ENCODE measurements at regions not wholly inside any gene's neighbourhood (a gene's known extent, or its start where the extent isn't known, plus 50 kb on each side); places are given as distances from the start of the nearest gene placed in this dataset.

DNA sequence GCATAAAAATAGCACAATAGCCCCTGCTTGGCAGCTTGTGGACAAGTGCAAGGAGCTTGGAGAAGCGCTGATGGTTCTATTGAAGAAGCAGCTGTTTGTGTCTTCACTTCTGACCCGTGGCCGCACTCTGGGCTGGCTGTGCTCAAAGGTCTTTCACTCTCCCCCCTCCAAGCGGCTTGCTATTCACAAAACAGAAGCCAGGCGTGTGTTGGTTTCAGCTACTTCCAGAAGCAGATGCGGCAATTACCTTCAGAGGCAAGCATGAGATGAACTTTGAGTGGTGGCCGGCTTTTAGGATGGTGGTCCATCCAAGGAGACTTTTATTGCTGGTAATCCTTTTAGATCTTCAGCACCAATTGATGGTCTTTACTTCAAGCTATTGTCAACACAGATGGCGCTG, 188.5 kb upstream of the ARGLU1 start:
- no peak overlapping the region for H3K4me3 Mint-ChIP-seq (ENCODE audit: unreplicated experiment)
- intact Hi-C loops (cut with micrococcal nuclease): no loop called here
- H3K9me3 Mint-ChIP-seq (ENCODE audit: unreplicated experiment): no peaks in the 10 kb centered on the region
- H3K36me3 Mint-ChIP-seq (ENCODE audit: insufficient read depth, unreplicated experiment): no peaks in the 10 kb centered on the region
- POLR2A ChIA-PET: interaction anchor here (0.7 kb wide), 1 partner anchor 521 kb away, joined by 3 read pairs; no protein-coding TSS in a partner anchor
- DNase-seq (ENCODE audit: unreplicated experiment): no peak
- TF ChIP-seq, protein P1, sequence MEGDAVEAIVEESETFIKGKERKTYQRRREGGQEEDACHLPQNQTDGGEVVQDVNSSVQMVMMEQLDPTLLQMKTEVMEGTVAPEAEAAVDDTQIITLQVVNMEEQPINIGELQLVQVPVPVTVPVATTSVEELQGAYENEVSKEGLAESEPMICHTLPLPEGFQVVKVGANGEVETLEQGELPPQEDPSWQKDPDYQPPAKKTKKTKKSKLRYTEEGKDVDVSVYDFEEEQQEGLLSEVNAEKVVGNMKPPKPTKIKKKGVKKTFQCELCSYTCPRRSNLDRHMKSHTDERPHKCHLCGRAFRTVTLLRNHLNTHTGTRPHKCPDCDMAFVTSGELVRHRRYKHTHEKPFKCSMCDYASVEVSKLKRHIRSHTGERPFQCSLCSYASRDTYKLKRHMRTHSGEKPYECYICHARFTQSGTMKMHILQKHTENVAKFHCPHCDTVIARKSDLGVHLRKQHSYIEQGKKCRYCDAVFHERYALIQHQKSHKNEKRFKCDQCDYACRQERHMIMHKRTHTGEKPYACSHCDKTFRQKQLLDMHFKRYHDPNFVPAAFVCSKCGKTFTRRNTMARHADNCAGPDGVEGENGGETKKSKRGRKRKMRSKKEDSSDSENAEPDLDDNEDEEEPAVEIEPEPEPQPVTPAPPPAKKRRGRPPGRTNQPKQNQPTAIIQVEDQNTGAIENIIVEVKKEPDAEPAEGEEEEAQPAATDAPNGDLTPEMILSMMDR (IDR thresholded peaks at IDR 0.05; ENCODE audit: unreplicated experiment): no peak
- peaks cover 32% of the 10 kb centered on the region for H3K27me3 Mint-ChIP-seq (ENCODE audit: insufficient read depth, unreplicated experiment)
- CTCF ChIA-PET: interaction anchor here (0.5 kb wide), 1 partner anchor 1308 kb away, joined by 3 read pairs; no protein-coding TSS in a partner anchor
- BruUV-seq (replicated peaks): no TSS peak
- peaks cover 6% of the 10 kb centered on the region for H3K4me1 Mint-ChIP-seq (ENCODE audit: insufficient read depth, unreplicated experiment)
- H3K27ac Mint-ChIP-seq (ENCODE audit: low read depth, unreplicated experiment): no peak overlapping the region

DNA sequence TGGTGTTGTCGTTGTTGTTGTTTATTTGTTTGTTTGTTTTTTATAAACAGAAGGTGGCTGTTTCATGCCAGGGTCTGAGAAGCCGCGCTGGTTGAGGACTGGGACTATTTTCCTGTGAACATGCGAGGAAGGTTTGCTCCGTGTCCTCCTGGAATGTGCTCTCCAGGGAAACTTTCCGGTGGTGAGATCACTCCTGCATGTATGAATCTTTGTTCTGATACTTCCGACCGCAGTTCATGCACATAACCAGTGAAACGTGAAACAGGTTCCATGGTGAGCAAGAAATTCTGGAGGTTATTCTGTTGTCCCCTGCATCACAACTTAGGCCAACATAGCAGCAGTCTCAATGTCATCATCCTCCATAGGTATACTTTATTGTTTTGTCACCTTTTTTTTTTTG, 187.6 kb upstream of the ARGLU1 start:
- TF ChIP-seq, protein P1 (IDR thresholded peaks at IDR 0.05; ENCODE audit: unreplicated experiment): no peak
- Mint-ChIP-seq H3K27me3 (ENCODE audit: insufficient read depth, unreplicated experiment) (peaks cover 32% of the 10 kb centered on the region), H3K27ac (ENCODE audit: low read depth, unreplicated experiment) (no peak overlapping the region), H3K4me1 (ENCODE audit: insufficient read depth, unreplicated experiment) (peaks cover 6% of the 10 kb centered on the region), H3K4me3 (ENCODE audit: unreplicated experiment) (no peak overlapping the region), H3K9me3 (ENCODE audit: unreplicated experiment) (no peaks in the 10 kb centered on the region), H3K36me3 (ENCODE audit: insufficient read depth, unreplicated experiment) (no peaks in the 10 kb centered on the region)
- POLR2A ChIA-PET: no interaction called here
- no peak for DNase-seq (ENCODE audit: unreplicated experiment)
- intact Hi-C loops (cut with micrococcal nuclease): no loop called here
- BruUV-seq (replicated peaks): no TSS peak
- CTCF ChIA-PET: interaction anchor here (0.7 kb wide), 1 partner anchor 7 kb away, joined by 3 read pairs; no protein-coding TSS in a partner anchor

DNA sequence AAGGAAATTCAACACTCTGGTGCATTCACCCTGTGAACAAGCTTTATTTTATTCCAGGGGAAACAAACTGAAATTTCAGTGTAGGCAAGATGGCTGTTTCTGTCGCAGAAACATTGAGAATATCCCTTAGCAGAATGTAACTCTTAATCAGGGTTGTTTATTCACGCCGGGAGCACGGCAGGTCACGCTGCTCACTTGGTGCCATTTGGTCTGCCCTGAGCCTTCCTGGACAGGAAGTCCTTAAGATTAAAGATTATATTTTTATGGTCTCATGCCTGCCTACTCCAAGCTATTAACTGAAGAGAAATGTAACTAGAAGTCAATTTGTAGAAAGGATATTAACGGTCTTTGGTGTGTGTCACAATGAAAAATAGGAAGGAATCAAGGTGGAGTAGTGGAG, 185.3 kb upstream of the ARGLU1 start:
- no peak for DNase-seq (ENCODE audit: unreplicated experiment)
- H3K27me3 Mint-ChIP-seq (ENCODE audit: insufficient read depth, unreplicated experiment): peaks cover 29% of the 10 kb centered on the region
- no peak overlapping the region for H3K4me3 Mint-ChIP-seq (ENCODE audit: unreplicated experiment)
- ChIA-PET CTCF (no interaction called here), POLR2A (no interaction called here)
- peaks cover 6% of the 10 kb centered on the region for H3K4me1 Mint-ChIP-seq (ENCODE audit: insufficient read depth, unreplicated experiment)
- no TSS peak for BruUV-seq (replicated peaks)
- TF ChIP-seq, protein P1 (IDR thresholded peaks at IDR 0.05; ENCODE audit: unreplicated experiment): no peak
- H3K9me3 Mint-ChIP-seq (ENCODE audit: unreplicated experiment): no peaks in the 10 kb centered on the region
- intact Hi-C loops (cut with micrococcal nuclease): no loop called here
- no peaks in the 10 kb centered on the region for H3K36me3 Mint-ChIP-seq (ENCODE audit: insufficient read depth, unreplicated experiment)
- no peak overlapping the region for H3K27ac Mint-ChIP-seq (ENCODE audit: low read depth, unreplicated experiment)

DNA sequence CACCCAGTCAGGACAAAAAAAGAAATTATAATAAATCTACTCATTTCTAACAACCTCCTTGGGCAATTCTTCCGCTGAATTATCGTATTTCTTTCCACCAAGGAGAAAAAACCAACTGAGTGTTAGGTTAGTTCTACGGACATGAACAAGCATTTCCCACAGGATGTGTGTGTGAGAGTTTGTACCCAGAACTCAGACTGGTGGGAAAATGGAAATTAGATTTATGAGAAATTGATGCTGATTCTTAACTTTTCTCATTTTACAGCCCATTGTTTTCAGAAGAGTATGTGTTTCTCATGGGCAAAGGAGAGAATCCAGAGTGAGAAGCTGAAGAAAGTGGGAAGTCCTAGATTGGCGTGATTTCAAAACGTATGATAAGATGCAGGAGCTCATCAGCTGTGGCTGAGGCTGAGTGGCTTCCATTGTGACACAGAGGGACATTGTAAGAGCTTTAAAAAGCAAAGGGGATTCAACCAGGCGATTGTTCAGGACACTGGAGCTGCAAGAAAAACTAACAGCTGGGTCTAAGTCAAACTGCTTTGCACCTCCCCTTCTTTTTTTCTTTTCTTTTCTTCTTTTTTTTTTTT, 184.7 kb upstream of the ARGLU1 start:
- CTCF ChIA-PET: interaction anchor here (0.6 kb wide), 1 partner anchor 415 kb away, joined by 4 read pairs; no protein-coding TSS in a partner anchor
- H3K9me3 Mint-ChIP-seq (ENCODE audit: unreplicated experiment): no peaks in the 10 kb centered on the region
- H3K4me1 Mint-ChIP-seq (ENCODE audit: insufficient read depth, unreplicated experiment): peaks cover 6% of the 10 kb centered on the region
- H3K27ac Mint-ChIP-seq (ENCODE audit: low read depth, unreplicated experiment): no peak overlapping the region
- intact Hi-C loops (cut with micrococcal nuclease): no loop called here
- peaks cover 23% of the 10 kb centered on the region for H3K27me3 Mint-ChIP-seq (ENCODE audit: insufficient read depth, unreplicated experiment)
- no peaks in the 10 kb centered on the region for H3K36me3 Mint-ChIP-seq (ENCODE audit: insufficient read depth, unreplicated experiment)
- TF ChIP-seq, protein P1 (IDR thresholded peaks at IDR 0.05; ENCODE audit: unreplicated experiment): no peak
- no TSS peak for BruUV-seq (replicated peaks)
- no peak overlapping the region for H3K4me3 Mint-ChIP-seq (ENCODE audit: unreplicated experiment)
- POLR2A ChIA-PET: no interaction called here
- no peak for DNase-seq (ENCODE audit: unreplicated experiment)

Data from MCF 10A (cell line).